AG04450 (cell line): ENCODE measurements at regions not wholly inside any gene's neighbourhood (a gene's known extent, or its start where the extent isn't known, plus 50 kb on each side); places are given as distances from the start of the nearest gene placed in this dataset.

Source experiments
- CTCF ChIA-PET: fragments of 300-600, 350-600 bp; formaldehyde crosslinking; extraction: SDS; loops from one replicate; lab custom pipeline; 2022; ENCODE audit warnings: antibody characterized with exemption, inconsistent platforms; lab: Charles Lee
- POLR2A ChIA-PET: fragments of 350-600 bp; formaldehyde crosslinking; extraction: SDS; loops from one replicate; lab custom pipeline; 2021; ENCODE audit warnings: antibody characterized with exemption, inconsistent platforms; lab: Yijun Ruan, JAX
- DNase-seq: peaks from one replicate; pipeline ENCODE4 v3.0.0-alpha.2; 2011; ENCODE audit warnings: low read depth, low spot score
- H3K27ac ChIP-seq: one replicate; pipeline ENCODE4 v1.5.1; 2012; ENCODE audit warnings: low read depth, low read length, control low read depth
- H3K27me3 ChIP-seq: one replicate; pipeline ENCODE4 v1.6.0; 2012; ENCODE audit warnings: low read length; ENCODE audit not compliant: control insufficient read depth, insufficient read depth
- H3K4me3 ChIP-seq: 2 replicates; pipeline ENCODE4 v1.5.1; 2011; ENCODE audit warnings: mild to moderate bottlenecking, low read depth, low read length, control low read depth
- H3K9me3 ChIP-seq: 2 replicates; pipeline ENCODE4 v1.5.1; 2012; ENCODE audit warnings: low read length; ENCODE audit not compliant: control insufficient read depth, insufficient read depth
- TF ChIP-seq, protein P1 (sequence below): IDR thresholded peaks from 2 replicates; pipeline ENCODE4 v1.5.1; 2011; ENCODE audit warnings: low read depth, low read length, control low read depth, inconsistent platforms

- Histone ChIP-seq H3K4me3 (no peak overlapping the region), H3K27ac (no peak overlapping the region), H3K9me3 (no peaks in the 10 kb centered on the region), H3K27me3 (no peaks in the 10 kb centered on the region)
- ChIA-PET POLR2A (no interaction called here), CTCF (no interaction called here)
- TF ChIP-seq, protein P1, sequence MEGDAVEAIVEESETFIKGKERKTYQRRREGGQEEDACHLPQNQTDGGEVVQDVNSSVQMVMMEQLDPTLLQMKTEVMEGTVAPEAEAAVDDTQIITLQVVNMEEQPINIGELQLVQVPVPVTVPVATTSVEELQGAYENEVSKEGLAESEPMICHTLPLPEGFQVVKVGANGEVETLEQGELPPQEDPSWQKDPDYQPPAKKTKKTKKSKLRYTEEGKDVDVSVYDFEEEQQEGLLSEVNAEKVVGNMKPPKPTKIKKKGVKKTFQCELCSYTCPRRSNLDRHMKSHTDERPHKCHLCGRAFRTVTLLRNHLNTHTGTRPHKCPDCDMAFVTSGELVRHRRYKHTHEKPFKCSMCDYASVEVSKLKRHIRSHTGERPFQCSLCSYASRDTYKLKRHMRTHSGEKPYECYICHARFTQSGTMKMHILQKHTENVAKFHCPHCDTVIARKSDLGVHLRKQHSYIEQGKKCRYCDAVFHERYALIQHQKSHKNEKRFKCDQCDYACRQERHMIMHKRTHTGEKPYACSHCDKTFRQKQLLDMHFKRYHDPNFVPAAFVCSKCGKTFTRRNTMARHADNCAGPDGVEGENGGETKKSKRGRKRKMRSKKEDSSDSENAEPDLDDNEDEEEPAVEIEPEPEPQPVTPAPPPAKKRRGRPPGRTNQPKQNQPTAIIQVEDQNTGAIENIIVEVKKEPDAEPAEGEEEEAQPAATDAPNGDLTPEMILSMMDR = no peak
- DNase-seq = no peak
Observed at GRCh38 chr4:57492251-57492878, 382.2 kb upstream of the IGFBP7 start.

DNA sequence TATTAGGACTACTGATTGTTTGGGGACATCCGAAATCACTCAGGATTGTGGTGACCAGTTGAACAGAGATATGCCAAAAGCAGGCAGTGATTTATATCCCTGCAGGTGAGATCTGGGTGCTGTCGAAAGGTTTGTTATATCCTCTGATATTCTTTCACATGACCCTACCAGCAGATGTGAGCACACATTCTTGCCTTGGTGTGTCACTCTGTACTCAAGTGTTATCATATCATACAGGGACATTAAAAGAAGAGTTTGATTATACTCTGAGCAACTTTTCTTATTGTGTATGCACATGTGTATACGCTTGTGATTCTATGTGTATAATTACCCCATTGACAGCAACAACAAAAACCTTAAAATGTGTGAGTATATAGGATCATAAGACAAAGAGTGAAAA lies 381.2 kb upstream of the IGFBP7 start:
- no peaks in the 10 kb centered on the region for H3K9me3 ChIP-seq
- POLR2A ChIA-PET = no interaction called here
- TF ChIP-seq, protein P1 = no peak
- no peak for DNase-seq
- no peak overlapping the region for H3K27ac ChIP-seq
- H3K4me3 ChIP-seq = no peak overlapping the region
- H3K27me3 ChIP-seq = no peaks in the 10 kb centered on the region
- CTCF ChIA-PET = no interaction called here

- no peak for DNase-seq
- H3K27ac ChIP-seq = no peak overlapping the region
Observed at GRCh38 chr4:57490520-57491255, 380.5 kb upstream of the IGFBP7 start.

DNA sequence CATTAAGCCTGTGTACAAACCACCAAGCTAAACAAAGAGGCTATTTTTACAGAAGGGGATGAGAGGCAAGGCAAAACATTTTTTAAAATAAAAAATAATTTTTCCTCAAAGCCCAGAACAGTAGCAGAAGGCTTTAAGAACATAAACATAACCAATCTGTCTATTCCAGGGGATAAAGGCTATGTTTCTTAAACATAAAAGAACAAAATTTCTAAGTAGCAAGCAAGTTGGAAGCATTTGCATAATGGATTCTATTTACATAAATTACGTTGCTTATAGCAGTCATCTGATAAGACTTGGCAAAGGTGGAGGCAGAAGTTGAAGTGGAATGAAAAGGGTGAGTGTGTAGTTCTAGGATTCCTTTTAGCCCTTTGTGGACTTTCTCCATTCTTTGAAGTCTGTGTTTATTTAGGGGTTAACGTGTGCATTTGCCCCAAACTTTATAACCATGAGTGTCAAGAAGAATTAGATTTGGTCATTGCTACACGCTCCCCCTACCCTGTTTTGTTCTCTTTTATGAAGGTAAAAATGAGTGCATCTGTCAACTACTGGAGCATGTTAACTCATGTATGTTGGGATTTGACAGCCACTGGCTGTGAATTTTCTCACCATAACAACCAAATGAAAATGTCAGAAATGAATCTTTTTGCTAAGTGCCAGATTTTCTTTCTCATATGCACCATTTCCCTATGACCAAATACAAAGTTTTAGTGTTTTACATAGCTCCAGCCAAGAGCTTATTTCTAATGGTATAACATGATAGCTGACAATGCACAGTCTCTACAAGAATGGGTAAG lies 378.4 kb upstream of the IGFBP7 start:
- DNase-seq = no peak
- ChIA-PET POLR2A (no interaction called here), CTCF (no interaction called here)
- H3K9me3 ChIP-seq = no peaks in the 10 kb centered on the region
- TF ChIP-seq, protein P1 = no peak
- no peak overlapping the region for H3K4me3 ChIP-seq
- H3K27ac ChIP-seq = no peak overlapping the region
- H3K27me3 ChIP-seq = no peaks in the 10 kb centered on the region

More at GRCh38 chr4:57490520-57491255, 380.5 kb upstream of the IGFBP7 start:
- POLR2A ChIA-PET = no interaction called here
- no peaks in the 10 kb centered on the region for H3K27me3 ChIP-seq
- TF ChIP-seq, protein P1 = no peak
- CTCF ChIA-PET = no interaction called here
- no peaks in the 10 kb centered on the region for H3K9me3 ChIP-seq
- no peak overlapping the region for H3K4me3 ChIP-seq
